ENCODE measurements at regions not wholly inside any gene's neighbourhood (a gene's known extent, or its start where the extent isn't known, plus 50 kb on each side); places are given as distances from the start of the nearest gene placed in this dataset.

DNA sequence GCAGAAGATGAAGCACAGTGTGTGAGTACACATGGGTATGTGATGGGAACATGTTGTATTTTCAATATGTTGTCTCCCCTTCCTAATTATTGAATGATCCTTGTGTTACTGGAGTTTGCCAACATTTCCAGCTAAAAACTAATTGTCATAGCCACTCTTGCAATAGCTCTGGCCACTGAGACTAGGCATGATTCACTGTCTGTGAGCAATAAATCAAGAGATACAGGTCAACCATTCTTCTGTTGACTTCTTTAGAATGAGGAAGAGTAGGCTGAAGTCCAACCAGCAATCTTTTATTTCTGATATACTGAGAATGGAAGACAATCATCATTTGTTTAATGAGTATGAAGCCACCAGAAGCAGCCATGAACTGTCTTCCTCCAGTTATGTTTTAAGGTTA, 413.9 kb downstream of the SLITRK5 start:
- Histone ChIP-seq H3K27me3 (ENCODE audit: insufficient read depth, low read length) (no peaks in the 10 kb centered on the region), H3K27ac (ENCODE audit: low read depth, low read length) (no peak overlapping the region), H2AFZ (ENCODE audit: low read length) (no peak overlapping the region), H3K4me3 (ENCODE audit: insufficient read depth, low read length) (no peak overlapping the region), H3K36me3 (ENCODE audit: insufficient read depth, low read length) (no peaks in the 10 kb centered on the region), H3K4me2 (ENCODE audit: insufficient read depth, low read length) (no peak overlapping the region), H3K4me1 (ENCODE audit: insufficient read depth, low read length) (no peaks in the 10 kb centered on the region), H3K9me3 (ENCODE audit: low read depth, low read length) (peaks cover 4% of the 10 kb centered on the region), H3K79me2 (ENCODE audit: insufficient read depth, low read length) (no peaks in the 10 kb centered on the region), H4K20me1 (ENCODE audit: insufficient read depth, low read length) (no peaks in the 10 kb centered on the region)
- TF ChIP-seq, protein P1, sequence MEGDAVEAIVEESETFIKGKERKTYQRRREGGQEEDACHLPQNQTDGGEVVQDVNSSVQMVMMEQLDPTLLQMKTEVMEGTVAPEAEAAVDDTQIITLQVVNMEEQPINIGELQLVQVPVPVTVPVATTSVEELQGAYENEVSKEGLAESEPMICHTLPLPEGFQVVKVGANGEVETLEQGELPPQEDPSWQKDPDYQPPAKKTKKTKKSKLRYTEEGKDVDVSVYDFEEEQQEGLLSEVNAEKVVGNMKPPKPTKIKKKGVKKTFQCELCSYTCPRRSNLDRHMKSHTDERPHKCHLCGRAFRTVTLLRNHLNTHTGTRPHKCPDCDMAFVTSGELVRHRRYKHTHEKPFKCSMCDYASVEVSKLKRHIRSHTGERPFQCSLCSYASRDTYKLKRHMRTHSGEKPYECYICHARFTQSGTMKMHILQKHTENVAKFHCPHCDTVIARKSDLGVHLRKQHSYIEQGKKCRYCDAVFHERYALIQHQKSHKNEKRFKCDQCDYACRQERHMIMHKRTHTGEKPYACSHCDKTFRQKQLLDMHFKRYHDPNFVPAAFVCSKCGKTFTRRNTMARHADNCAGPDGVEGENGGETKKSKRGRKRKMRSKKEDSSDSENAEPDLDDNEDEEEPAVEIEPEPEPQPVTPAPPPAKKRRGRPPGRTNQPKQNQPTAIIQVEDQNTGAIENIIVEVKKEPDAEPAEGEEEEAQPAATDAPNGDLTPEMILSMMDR (IDR thresholded peaks at IDR 0.05; ENCODE audit: extremely low read depth, low read depth, low read length): no peak
- no peak for DNase-seq (ENCODE audit: insufficient read length, low spot score, missing footprints)

DNA sequence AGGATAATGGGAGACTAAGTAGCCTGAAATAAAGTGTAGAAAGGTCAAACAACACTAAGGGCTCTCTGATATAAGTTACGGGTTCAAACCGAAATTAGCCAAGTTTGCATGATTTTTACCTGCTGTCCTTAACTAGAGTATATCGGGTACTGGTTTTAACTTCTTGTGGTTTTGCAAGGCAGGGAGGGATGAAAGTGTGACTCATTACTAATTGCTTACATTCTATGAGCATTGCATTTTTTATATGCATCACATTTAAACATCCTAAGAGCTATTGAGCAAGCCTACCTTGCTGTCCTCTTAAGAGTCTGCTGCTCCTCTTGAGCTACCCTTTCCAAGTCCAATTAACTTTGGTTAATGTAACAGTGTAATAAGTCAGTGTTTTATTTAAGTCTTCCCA, 415.4 kb downstream of the SLITRK5 start:
- no peak overlapping the region for H3K4me3 ChIP-seq (ENCODE audit: insufficient read depth, low read length)
- TF ChIP-seq, protein P1 (IDR thresholded peaks at IDR 0.05; ENCODE audit: extremely low read depth, low read depth, low read length): no peak
- no peak overlapping the region for H2AFZ ChIP-seq (ENCODE audit: low read length)
- DNase-seq (ENCODE audit: insufficient read length, low spot score, missing footprints): no peak
- peaks cover 4% of the 10 kb centered on the region for H3K9me3 ChIP-seq (ENCODE audit: low read depth, low read length)
- H3K4me1 ChIP-seq (ENCODE audit: insufficient read depth, low read length): no peaks in the 10 kb centered on the region
- H3K36me3 ChIP-seq (ENCODE audit: insufficient read depth, low read length): no peaks in the 10 kb centered on the region
- no peaks in the 10 kb centered on the region for H3K79me2 ChIP-seq (ENCODE audit: insufficient read depth, low read length)
- H3K27me3 ChIP-seq (ENCODE audit: insufficient read depth, low read length): no peaks in the 10 kb centered on the region
- no peaks in the 10 kb centered on the region for H4K20me1 ChIP-seq (ENCODE audit: insufficient read depth, low read length)
- H3K4me2 ChIP-seq (ENCODE audit: insufficient read depth, low read length): no peak overlapping the region
- no peak overlapping the region for H3K27ac ChIP-seq (ENCODE audit: low read depth, low read length)

DNA sequence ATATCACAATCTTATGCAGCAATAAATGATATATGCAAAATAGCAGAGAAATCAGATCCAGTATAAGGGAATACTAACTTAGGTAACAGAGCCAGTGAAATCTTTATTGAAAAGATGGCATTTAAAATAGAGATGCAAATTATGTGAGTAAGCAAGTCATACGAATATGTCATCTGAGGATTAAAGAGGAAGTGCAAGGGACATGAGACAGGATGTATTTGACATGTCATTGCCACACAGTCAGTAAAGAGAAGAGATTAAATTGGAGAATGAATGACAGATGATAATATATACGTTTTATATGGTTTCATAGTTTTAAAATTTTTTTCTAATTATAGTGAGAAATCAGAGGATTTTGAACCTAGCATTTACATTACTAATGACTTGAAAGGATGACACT, 426.4 kb downstream of the SLITRK5 start:
- TF ChIP-seq, protein P1 (IDR thresholded peaks at IDR 0.05; ENCODE audit: extremely low read depth, low read depth, low read length): no peak

DNA sequence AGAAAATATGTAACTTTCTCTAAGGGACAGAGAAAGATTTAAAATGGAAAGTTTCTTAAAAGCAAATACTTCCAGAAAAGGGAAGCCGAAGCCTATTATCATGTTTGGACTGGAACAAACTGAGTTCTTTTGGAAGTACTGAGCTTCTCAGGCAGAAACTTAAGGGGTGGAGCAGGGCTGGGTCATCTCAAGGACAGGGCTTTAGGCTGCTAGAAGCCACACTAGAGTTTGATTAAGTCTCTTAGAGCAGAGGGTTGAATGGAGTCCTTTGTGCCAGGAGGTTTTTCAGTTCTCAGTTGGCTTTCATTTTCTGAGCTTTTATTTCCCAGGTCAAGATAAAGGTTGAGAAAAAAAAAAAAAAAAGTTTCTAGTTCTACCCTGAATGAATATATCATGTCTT, 432.7 kb downstream of the SLITRK5 start:
- Histone ChIP-seq H3K4me1 (ENCODE audit: insufficient read depth, low read length) (no peaks in the 10 kb centered on the region), H4K20me1 (ENCODE audit: insufficient read depth, low read length) (no peaks in the 10 kb centered on the region), H2AFZ (ENCODE audit: low read length) (no peak overlapping the region), H3K4me3 (ENCODE audit: insufficient read depth, low read length) (no peak overlapping the region), H3K79me2 (ENCODE audit: insufficient read depth, low read length) (no peaks in the 10 kb centered on the region), H3K9me3 (ENCODE audit: low read depth, low read length) (peaks cover 2% of the 10 kb centered on the region), H3K27ac (ENCODE audit: low read depth, low read length) (no peak overlapping the region), H3K27me3 (ENCODE audit: insufficient read depth, low read length) (no peaks in the 10 kb centered on the region), H3K4me2 (ENCODE audit: insufficient read depth, low read length) (no peak overlapping the region), H3K36me3 (ENCODE audit: insufficient read depth, low read length) (no peaks in the 10 kb centered on the region)
- TF ChIP-seq, protein P1 (IDR thresholded peaks at IDR 0.05; ENCODE audit: extremely low read depth, low read depth, low read length): no peak
- no peak for DNase-seq (ENCODE audit: insufficient read length, low spot score, missing footprints)

More for the DNA sequence above, 426.4 kb downstream of the SLITRK5 start:
- H3K27me3 ChIP-seq (ENCODE audit: insufficient read depth, low read length): no peaks in the 10 kb centered on the region
- H3K4me1 ChIP-seq (ENCODE audit: insufficient read depth, low read length): no peaks in the 10 kb centered on the region
- DNase-seq (ENCODE audit: insufficient read length, low spot score, missing footprints): no peak
- H2AFZ ChIP-seq (ENCODE audit: low read length): no peak overlapping the region
- H3K9me3 ChIP-seq (ENCODE audit: low read depth, low read length): no peaks in the 10 kb centered on the region
- no peaks in the 10 kb centered on the region for H3K79me2 ChIP-seq (ENCODE audit: insufficient read depth, low read length)
- no peaks in the 10 kb centered on the region for H3K36me3 ChIP-seq (ENCODE audit: insufficient read depth, low read length)
- no peak overlapping the region for H3K4me2 ChIP-seq (ENCODE audit: insufficient read depth, low read length)
- H4K20me1 ChIP-seq (ENCODE audit: insufficient read depth, low read length): no peaks in the 10 kb centered on the region
- H3K27ac ChIP-seq (ENCODE audit: low read depth, low read length): no peak overlapping the region
- no peak overlapping the region for H3K4me3 ChIP-seq (ENCODE audit: insufficient read depth, low read length)

Measured in osteoblast (primary cell).